Glutamatergic neuron (in vitro differentiated cells): ENCODE measurements at regions not wholly inside any gene's neighbourhood (a gene's known extent, or its start where the extent isn't known, plus 50 kb on each side); places are given as distances from the start of the nearest gene placed in this dataset.
"Not testable (repeated sequence)": the region's sequence is repeated elsewhere in the genome, so short reads cannot be mapped to it uniquely, and the experiment has no call there.

Source experiments
- DNase-seq: peaks from one replicate; pipeline ENCODE4 v3.0.0; 2022
- H3K27ac Mint-ChIP-seq: one replicate; pipeline ENCODE4 v1.8.0; 2020; ENCODE audit warnings: mild to moderate bottlenecking, mixed read lengths, inconsistent platforms; ENCODE audit not compliant: unreplicated experiment
- H3K27me3 Mint-ChIP-seq: one replicate; pipeline ENCODE4 v1.8.0; 2020; ENCODE audit warnings: mild to moderate bottlenecking, moderate library complexity, mixed read lengths, inconsistent platforms; ENCODE audit not compliant: unreplicated experiment
- H3K36me3 Mint-ChIP-seq: one replicate; pipeline ENCODE4 v1.8.0; 2020; ENCODE audit warnings: mild to moderate bottlenecking, mixed read lengths, inconsistent platforms; ENCODE audit not compliant: unreplicated experiment
- H3K4me1 Mint-ChIP-seq: one replicate; pipeline ENCODE4 v1.8.0; 2020; ENCODE audit warnings: mild to moderate bottlenecking, low read depth, mixed read lengths, inconsistent platforms; ENCODE audit not compliant: unreplicated experiment
- H3K4me3 Mint-ChIP-seq: one replicate; pipeline ENCODE4 v1.8.0; 2020; ENCODE audit warnings: mild to moderate bottlenecking, mixed read lengths, inconsistent platforms; ENCODE audit not compliant: unreplicated experiment
- H3K9me3 Mint-ChIP-seq: one replicate; pipeline ENCODE4 v1.8.0; 2020; ENCODE audit warnings: mild to moderate bottlenecking, moderate library complexity, mixed read lengths, inconsistent platforms; ENCODE audit not compliant: unreplicated experiment
- TF ChIP-seq, protein P1 (sequence below): fragments of 200-600 bp; sonication (generic); IDR thresholded peaks from one replicate; pipeline ENCODE4 v1.5.0; 2021; ENCODE audit not compliant: partially characterized antibody, unreplicated experiment

DNA sequence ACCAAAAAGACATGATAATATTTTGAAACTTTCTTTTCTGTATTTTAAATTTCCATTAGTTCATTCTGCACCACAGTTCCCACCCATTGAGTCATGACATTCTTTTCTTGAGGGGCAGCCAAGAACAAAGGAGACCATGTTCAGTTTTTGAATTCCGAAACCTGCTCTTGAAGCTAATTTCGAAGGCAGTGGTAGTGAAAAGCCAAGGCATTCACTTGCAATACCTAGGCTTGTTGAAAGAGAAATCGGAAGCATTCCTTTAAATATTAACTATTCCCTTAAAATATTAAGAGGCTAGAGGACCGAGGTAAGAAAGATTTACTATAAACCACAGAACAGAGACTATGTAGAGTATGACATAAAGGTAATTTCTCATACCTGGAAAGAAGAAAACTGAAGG is 256.3 kb downstream of the ADGRL2 start:
- Mint-ChIP-seq H3K36me3 (peaks cover 4% of the 10 kb centered on the region), H3K4me1 (no peaks in the 10 kb centered on the region), H3K4me3 (no peak overlapping the region), H3K9me3 (peaks cover 2% of the 10 kb centered on the region), H3K27ac (no peak overlapping the region), H3K27me3 (no peaks in the 10 kb centered on the region)
- TF ChIP-seq, protein P1, sequence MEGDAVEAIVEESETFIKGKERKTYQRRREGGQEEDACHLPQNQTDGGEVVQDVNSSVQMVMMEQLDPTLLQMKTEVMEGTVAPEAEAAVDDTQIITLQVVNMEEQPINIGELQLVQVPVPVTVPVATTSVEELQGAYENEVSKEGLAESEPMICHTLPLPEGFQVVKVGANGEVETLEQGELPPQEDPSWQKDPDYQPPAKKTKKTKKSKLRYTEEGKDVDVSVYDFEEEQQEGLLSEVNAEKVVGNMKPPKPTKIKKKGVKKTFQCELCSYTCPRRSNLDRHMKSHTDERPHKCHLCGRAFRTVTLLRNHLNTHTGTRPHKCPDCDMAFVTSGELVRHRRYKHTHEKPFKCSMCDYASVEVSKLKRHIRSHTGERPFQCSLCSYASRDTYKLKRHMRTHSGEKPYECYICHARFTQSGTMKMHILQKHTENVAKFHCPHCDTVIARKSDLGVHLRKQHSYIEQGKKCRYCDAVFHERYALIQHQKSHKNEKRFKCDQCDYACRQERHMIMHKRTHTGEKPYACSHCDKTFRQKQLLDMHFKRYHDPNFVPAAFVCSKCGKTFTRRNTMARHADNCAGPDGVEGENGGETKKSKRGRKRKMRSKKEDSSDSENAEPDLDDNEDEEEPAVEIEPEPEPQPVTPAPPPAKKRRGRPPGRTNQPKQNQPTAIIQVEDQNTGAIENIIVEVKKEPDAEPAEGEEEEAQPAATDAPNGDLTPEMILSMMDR: no peak
- no peak for DNase-seq

DNA sequence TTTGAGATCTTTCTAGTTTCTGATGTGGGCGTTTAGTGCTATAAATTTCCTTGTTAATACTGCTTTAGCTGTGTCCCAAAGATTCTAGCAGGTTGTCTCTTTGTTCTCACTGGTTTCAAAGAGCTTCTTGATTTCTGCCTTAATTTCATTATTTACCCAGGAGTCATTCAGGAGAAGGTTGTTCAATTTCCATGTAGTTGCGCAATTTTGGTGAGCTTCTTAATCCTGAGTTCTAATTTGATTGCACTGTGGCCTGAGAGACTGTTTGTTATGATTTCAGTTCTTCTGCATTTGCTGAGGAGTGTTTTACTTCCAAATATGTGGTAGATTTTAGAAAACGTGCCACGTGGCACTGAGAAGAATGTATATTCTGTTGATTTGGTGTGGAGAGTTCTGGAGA is 254.6 kb downstream of the ADGRL2 start:
- H3K27me3 Mint-ChIP-seq, H3K4me1 Mint-ChIP-seq, H3K36me3 Mint-ChIP-seq, DNase-seq, H3K27ac Mint-ChIP-seq, H3K4me3 Mint-ChIP-seq, H3K9me3 Mint-ChIP-seq: not testable (repeated sequence)

DNA sequence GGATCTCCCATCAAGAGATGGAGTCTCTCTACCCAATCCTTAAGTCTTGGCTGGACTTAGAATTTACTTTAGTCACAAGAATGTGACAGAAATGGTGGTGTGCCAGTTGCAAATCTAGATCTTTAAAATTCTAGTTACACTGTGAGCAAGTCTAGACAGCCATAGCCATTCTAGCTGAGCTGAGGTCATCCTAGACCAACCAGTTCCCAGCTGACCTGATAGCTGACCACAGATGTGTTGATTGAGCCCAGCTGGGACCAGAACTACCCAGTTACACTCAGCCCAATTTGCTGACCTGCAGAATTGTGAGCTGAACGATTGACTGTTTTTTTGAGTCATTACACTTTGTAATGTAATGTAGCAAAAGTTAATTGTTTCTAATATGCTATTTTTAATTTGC is 251.8 kb downstream of the ADGRL2 start:
- peaks cover 4% of the 10 kb centered on the region for H3K36me3 Mint-ChIP-seq

DNA sequence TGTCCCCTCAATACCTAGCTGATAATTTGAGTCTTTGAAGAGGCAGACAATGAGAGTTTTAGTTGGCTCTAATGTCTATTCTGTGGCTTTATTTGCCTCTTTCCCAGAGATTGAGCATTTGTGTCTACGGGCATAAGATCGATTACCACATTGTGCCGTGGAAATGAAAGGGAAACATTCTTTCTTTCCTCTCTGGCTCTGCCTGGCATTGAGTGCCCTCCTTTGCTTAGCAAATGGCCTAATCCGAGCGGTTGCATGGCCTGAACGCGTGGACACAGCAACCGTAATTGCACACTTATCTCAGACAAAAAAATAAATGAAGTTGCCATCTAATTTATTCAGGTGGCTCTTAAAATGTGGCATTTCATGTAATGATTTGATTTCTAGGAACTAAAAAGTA is 247.9 kb downstream of the ADGRL2 start:
- DNase-seq: no peak
- Mint-ChIP-seq H3K9me3 (peaks cover 2% of the 10 kb centered on the region), H3K27me3 (no peaks in the 10 kb centered on the region), H3K36me3 (no peaks in the 10 kb centered on the region), H3K4me3 (no peak overlapping the region), H3K4me1 (no peaks in the 10 kb centered on the region), H3K27ac (no peak overlapping the region)
- TF ChIP-seq, protein P1: no peak

More for the DNA sequence above, 251.8 kb downstream of the ADGRL2 start:
- Mint-ChIP-seq H3K4me3 (no peak overlapping the region), H3K9me3 (peaks cover 2% of the 10 kb centered on the region), H3K27me3 (no peaks in the 10 kb centered on the region), H3K4me1 (no peaks in the 10 kb centered on the region), H3K27ac (no peak overlapping the region)
- TF ChIP-seq, protein P1: no peak
- DNase-seq: no peak

DNA sequence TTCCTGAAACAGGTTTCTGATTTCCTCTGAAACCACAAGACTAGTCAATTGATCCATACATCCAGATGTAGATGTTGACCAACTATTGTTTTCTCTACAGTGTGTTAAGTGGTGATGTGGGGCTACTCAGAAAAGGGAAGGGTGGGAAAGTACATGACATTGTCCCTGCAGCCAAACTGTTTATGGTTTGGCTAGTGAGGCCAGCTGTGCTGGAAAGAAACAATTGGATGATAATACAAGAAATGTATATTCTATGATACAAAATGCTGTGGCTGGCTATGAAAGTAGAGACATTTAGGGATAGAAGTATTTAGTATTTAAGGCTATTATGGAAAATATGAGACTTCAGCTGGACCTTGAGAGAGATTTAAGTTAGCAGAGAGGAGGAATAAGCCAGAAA is 244.5 kb downstream of the ADGRL2 start:
- no peak overlapping the region for H3K4me3 Mint-ChIP-seq
- no peaks in the 10 kb centered on the region for H3K27me3 Mint-ChIP-seq
- H3K36me3 Mint-ChIP-seq: no peaks in the 10 kb centered on the region
- H3K4me1 Mint-ChIP-seq: no peaks in the 10 kb centered on the region
- H3K9me3 Mint-ChIP-seq: peaks cover 2% of the 10 kb centered on the region
- TF ChIP-seq, protein P1: no peak
- H3K27ac Mint-ChIP-seq: no peak overlapping the region
- no peak for DNase-seq

DNA sequence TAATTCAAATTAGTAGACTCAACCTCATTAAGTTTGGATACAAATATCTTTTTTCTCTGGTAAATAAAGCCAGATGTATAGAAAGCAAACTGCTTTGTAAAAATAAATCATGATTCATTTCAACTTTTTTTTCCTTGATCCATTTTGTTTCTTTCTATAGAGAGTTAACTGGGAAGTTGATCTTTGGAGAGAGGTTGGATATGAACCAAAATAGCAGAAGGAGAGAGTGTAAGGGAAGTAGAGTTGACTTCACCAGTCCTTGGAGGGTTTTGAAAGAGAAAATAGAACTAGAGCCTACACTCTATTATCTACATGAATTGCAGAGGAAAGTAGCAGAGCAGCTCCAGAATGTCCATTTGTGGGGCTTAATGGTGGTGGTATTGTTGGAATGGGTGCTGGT is 243.8 kb downstream of the ADGRL2 start:
- H3K27ac Mint-ChIP-seq: no peak overlapping the region
- TF ChIP-seq, protein P1: no peak
- no peaks in the 10 kb centered on the region for H3K27me3 Mint-ChIP-seq
- H3K4me3 Mint-ChIP-seq: no peak overlapping the region
- peaks cover 2% of the 10 kb centered on the region for H3K9me3 Mint-ChIP-seq
- H3K36me3 Mint-ChIP-seq: no peaks in the 10 kb centered on the region
- DNase-seq: no peak
- H3K4me1 Mint-ChIP-seq: no peaks in the 10 kb centered on the region
